IMR-90 (cell line): ENCODE measurements at regions not wholly inside any gene's neighbourhood (a gene's known extent, or its start where the extent isn't known, plus 50 kb on each side); places are given as distances from the start of the nearest gene placed in this dataset.

Source experiments
- ATAC-seq: fragments of 200-7000 bp; cut with Tn5 transposase; 2 replicates; pipeline ENCODE4 v1.9.1; 2020; ENCODE audit warnings: low read depth, mild to moderate bottlenecking, moderate library complexity
- BruUV-seq: library from RNA; stranded (reverse); fragments of 400-500 nt; replicated peaks from 2 replicates; lab custom pipeline; 2021; lab: Mats Ljungman, UMichigan
- CTCF ChIA-PET: fragments of 300-600 bp; formaldehyde crosslinking; extraction: SDS; loops from one replicate; lab custom pipeline; 2021; ENCODE audit warnings: antibody characterized with exemption; lab: Yijun Ruan, JAX
- POLR2A ChIA-PET: fragments of 300-600 bp; sonication (Branson Sonifier 250); formaldehyde crosslinking; loops from one replicate; lab custom pipeline; 2022; ENCODE audit warnings: antibody characterized with exemption; ENCODE audit not compliant: unreplicated experiment; lab: Charles Lee
- DNase-seq: peaks from one replicate; pipeline ENCODE4 v3.0.0; 2013
- H2AFZ ChIP-seq: replicated peaks from 2 replicates; pipeline ENCODE3; 2013; ENCODE audit warnings: low read length, mild to moderate bottlenecking; ENCODE audit not compliant: poor library complexity
- H2AK5ac ChIP-seq: 2 replicates; pipeline ENCODE4 v1.6.1; 2013; ENCODE audit warnings: low read depth, low read length, inconsistent platforms
- H2AK9ac ChIP-seq: replicated peaks from 2 replicates; pipeline ENCODE3; 2013; ENCODE audit warnings: mild to moderate bottlenecking, low read depth, low read length, moderate library complexity; ENCODE audit not compliant: poor library complexity
- H2BK120ac ChIP-seq: 2 replicates; pipeline ENCODE4 v1.6.1; 2013; ENCODE audit warnings: low read depth, low read length, inconsistent platforms
- H2BK15ac ChIP-seq: 3 replicates; pipeline ENCODE4 v1.6.1; 2013; ENCODE audit warnings: low read depth, low read length, inconsistent platforms
- H2BK20ac ChIP-seq: 2 replicates; pipeline ENCODE4 v1.6.1; 2013; ENCODE audit warnings: low read depth, mild to moderate bottlenecking, inconsistent platforms, low read length, moderate library complexity
- H2BK5ac ChIP-seq: 2 replicates; pipeline ENCODE4 v1.6.1; 2013; ENCODE audit warnings: mild to moderate bottlenecking, low read depth, low read length, inconsistent platforms; ENCODE audit not compliant: poor library complexity, severe bottlenecking
- H3K14ac ChIP-seq: replicated peaks from 2 replicates; pipeline ENCODE4 v1.6.1; 2013; ENCODE audit warnings: low read depth, low read length, inconsistent platforms
- H3K18ac ChIP-seq: 2 replicates; pipeline ENCODE4 v1.6.1; 2013; ENCODE audit warnings: low read depth, low read length, control low read depth
- H3K23ac ChIP-seq: 2 replicates; pipeline ENCODE4 v1.6.1; 2013; ENCODE audit warnings: low read depth, low read length, inconsistent platforms
- H3K27ac ChIP-seq: 2 replicates; pipeline ENCODE4 v1.5.1; 2013; ENCODE audit warnings: mild to moderate bottlenecking, control low read depth, low read length; ENCODE audit not compliant: insufficient read depth
- H3K27me3 ChIP-seq: 2 replicates; pipeline ENCODE4 v1.6.1; 2013; ENCODE audit warnings: low read length; ENCODE audit not compliant: control insufficient read depth, insufficient read depth
- H3K36me3 ChIP-seq: 2 replicates; pipeline ENCODE4 v1.6.1; 2013; ENCODE audit warnings: low read length, mixed read lengths; ENCODE audit not compliant: control insufficient read depth, insufficient read depth
- H3K4ac ChIP-seq: 2 replicates; pipeline ENCODE4 v1.6.1; 2013; ENCODE audit warnings: low read depth, low read length, inconsistent platforms
- H3K4me1 ChIP-seq: 2 replicates; pipeline ENCODE4 v1.6.1; 2013; ENCODE audit warnings: low read length, mixed read lengths; ENCODE audit not compliant: control insufficient read depth, insufficient read depth
- H3K4me2 ChIP-seq: 2 replicates; pipeline ENCODE4 v1.6.1; 2013; ENCODE audit warnings: low read depth, mild to moderate bottlenecking, control low read depth, low read length, moderate library complexity
- H3K4me3 ChIP-seq: 2 replicates; pipeline ENCODE4 v1.5.1; 2013; ENCODE audit warnings: low read depth, mild to moderate bottlenecking, control low read depth, low read length, moderate library complexity; ENCODE audit not compliant: insufficient read depth
- H3K56ac ChIP-seq: 2 replicates; pipeline ENCODE4 v1.6.1; 2013; ENCODE audit warnings: low read length, inconsistent platforms; ENCODE audit not compliant: insufficient read depth; ENCODE audit errors: extremely low read depth
- H3K79me1 ChIP-seq, 2 experiments: 2 replicates each; pipeline ENCODE4 v1.6.1; 2013; ENCODE audit warnings: low read length in 2 of 2, inconsistent platforms in 1 of 2, low read depth in 1 of 2
- H3K9ac ChIP-seq: 2 replicates; pipeline ENCODE4 v1.6.1; 2013; ENCODE audit warnings: low read depth, low read length, control low read depth
- H3K9me1 ChIP-seq: 2 replicates; pipeline ENCODE4 v1.6.1; 2013; ENCODE audit warnings: low read length, inconsistent platforms; ENCODE audit not compliant: insufficient read depth
- H3K9me3 ChIP-seq: 2 replicates; pipeline ENCODE4 v1.6.1; 2013; ENCODE audit warnings: low read length; ENCODE audit not compliant: control insufficient read depth, insufficient read depth
- H4K20me1 ChIP-seq: 2 replicates; pipeline ENCODE4 v1.6.1; 2013; ENCODE audit warnings: low read length, inconsistent platforms; ENCODE audit not compliant: insufficient read depth
- H4K5ac ChIP-seq: 2 replicates; pipeline ENCODE4 v1.6.1; 2013; ENCODE audit warnings: mild to moderate bottlenecking, low read depth, low read length, control low read depth
- H4K8ac ChIP-seq, 2 experiments: 2 replicates each; pipeline ENCODE4 v1.6.1; 2013; ENCODE audit warnings: low read depth in 2 of 2, low read length in 2 of 2, control low read depth in 1 of 2, inconsistent platforms in 1 of 2
- H4K91ac ChIP-seq: 2 replicates; pipeline ENCODE4 v1.6.1; 2013; ENCODE audit warnings: low read depth, low read length, inconsistent platforms; ENCODE audit not compliant: insufficient read depth
- BHLHE40 ChIP-seq: fragments of 150-350 bp; IDR thresholded peaks from 2 replicates; pipeline ENCODE4 v1.6.1; 2016; ENCODE audit warnings: mild to moderate bottlenecking, low read depth, low read length
- CEBPB ChIP-seq: IDR thresholded peaks from 2 replicates; pipeline ENCODE4 v1.6.1; 2012; ENCODE audit warnings: low read depth, low read length, improper control_type of control experiment
- ELK1 ChIP-seq: fragments of 150-350 bp; IDR thresholded peaks from 2 replicates; pipeline ENCODE4 v1.6.1; 2016; ENCODE audit warnings: low read depth, mild to moderate bottlenecking, low read length, moderate library complexity, borderline replicate concordance
- MAFK ChIP-seq: IDR thresholded peaks from 2 replicates; pipeline ENCODE4 v1.6.1; 2012; ENCODE audit warnings: low read depth, low read length, improper control_type of control experiment
- MAZ ChIP-seq: IDR thresholded peaks from 2 replicates; pipeline ENCODE4 v1.6.1; 2012; ENCODE audit warnings: low read depth, mild to moderate bottlenecking, low read length, improper control_type of control experiment, moderate library complexity, borderline replicate concordance
- NFE2L2 ChIP-seq: fragments of 150-350 bp; IDR thresholded peaks from 2 replicates; pipeline ENCODE4 v1.6.1; 2016; ENCODE audit warnings: low read depth, mild to moderate bottlenecking, low read length
- WGBS, 2 experiments: methylation state at CpG; one replicate each; pipeline versions ENCODE4 v1.1.5 to v1.1.7; 2013; ENCODE audit warnings: missing lambda C conversion rate in 2 of 2; ENCODE audit not compliant: insufficient read length in 1 of 2; ENCODE audit errors: extremely low coverage in 2 of 2; 5-methylcytosine and 5-hydroxymethylcytosine counted together
- dilution Hi-C: fragments of 300-500 bp; cut with HindIII; formaldehyde crosslinking; loops from one replicate; pipeline ENCODE4 v1.14.3; 2018; ENCODE audit warnings: low sequenced_read_pairs; ENCODE audit not compliant: unreplicated experiment
- in situ Hi-C: fragments of 300-500 bp; cut with MboI; formaldehyde crosslinking; loops from 3 replicates; pipeline ENCODE4 v1.14.3; 2019; ENCODE audit warnings: low sequenced_read_pairs, inconsistent platforms, mixed read lengths
- intact Hi-C: fragments of 100-400 bp; cut with micrococcal nuclease; formaldehyde crosslinking; loops from 2 replicates; pipeline ENCODE4 v1.10.0; 2022

- Histone ChIP-seq H2AK5ac (no peak overlapping the region), H3K4me1 (no peaks in the 10 kb centered on the region), H3K27ac (no peak overlapping the region), H4K8ac (no peak overlapping the region), H3K9me1 (no peaks in the 10 kb centered on the region), H2BK20ac (no peak overlapping the region), H3K23ac (no peak overlapping the region), H2AK9ac (no peak overlapping the region), H3K27me3 (no peaks in the 10 kb centered on the region; the same call in 1 of the 2 replicates), H2AFZ (no peak overlapping the region), H4K5ac (no peak overlapping the region), H3K18ac (no peak overlapping the region), H3K4me3 (no peak overlapping the region), H3K14ac (no peak overlapping the region), H4K91ac (no peak overlapping the region), H2BK120ac (no peak overlapping the region), H3K36me3 (no peaks in the 10 kb centered on the region), H3K4me2 (no peak overlapping the region), H3K9me3 (no peaks in the 10 kb centered on the region), H2BK15ac (no peak overlapping the region), H2BK5ac (no peak overlapping the region), H3K79me1 (no peaks in the 10 kb centered on the region), H3K4ac (no peak overlapping the region), H3K9ac (no peak overlapping the region), H4K20me1 (no peaks in the 10 kb centered on the region), H3K56ac (no peak overlapping the region)
- in situ Hi-C loops (no loop called here), intact Hi-C loops (no loop called here), dilution Hi-C loops (no loop called here)
- no peak for ATAC-seq
- no peak for DNase-seq
- no TSS peak for BruUV-seq
- no peak for TF ChIP-seq MAFK
- no peak for TF ChIP-seq MAZ
- TF ChIP-seq ELK1, result no peak
- TF ChIP-seq NFE2L2, result no peak
- no peak for TF ChIP-seq BHLHE40
- TF ChIP-seq CEBPB, result no peak
- WGBS, 2 experiments, result 40% methylated on average over 1 of the region's 1 CpG; no CpG with 5 or more reads in 1 of the 2 experiments
- CTCF ChIA-PET, result interaction anchor here (1.3 kb wide), 1 partner anchor 10 kb away, joined by 4 read pairs; no protein-coding TSS in a partner anchor
- POLR2A ChIA-PET, result no interaction called here
These were observed 393.4 kb downstream of the RAPGEF2 start for GRCh38 chr4:159496248-159496647.
